MCF 10A (cell line): ENCODE measurements at regions not wholly inside any gene's neighbourhood (a gene's known extent, or its start where the extent isn't known, plus 50 kb on each side); places are given as distances from the start of the nearest gene placed in this dataset.

Source experiments
- BruUV-seq: library from RNA; stranded (reverse); fragments of 400-500 nt; replicated peaks from 2 replicates; lab custom pipeline; 2021; lab: Mats Ljungman, UMichigan
- CTCF ChIA-PET: fragments of 300-600 bp; sonication (Branson Sonifier 250); formaldehyde crosslinking; extraction: SDS; loops from one replicate; lab custom pipeline; 2021; ENCODE audit warnings: antibody characterized with exemption, inconsistent platforms; lab: Yijun Ruan, JAX
- POLR2A ChIA-PET: fragments of 300-600, 350-650 bp; sonication (Branson Sonifier 250); formaldehyde crosslinking; extraction: SDS; loops from one replicate; lab custom pipeline; 2020; ENCODE audit warnings: antibody characterized with exemption, inconsistent platforms; lab: Yijun Ruan, JAX
- DNase-seq: peaks from one replicate; pipeline ENCODE4 v3.0.0-alpha.2; 2018; ENCODE audit not compliant: unreplicated experiment
- H3K27ac Mint-ChIP-seq: one replicate; pipeline ENCODE4 v1.8.0; 2022; ENCODE audit warnings: mild to moderate bottlenecking, low read depth, mixed read lengths; ENCODE audit not compliant: unreplicated experiment
- H3K27me3 Mint-ChIP-seq: one replicate; pipeline ENCODE4 v1.8.0; 2022; ENCODE audit warnings: mixed read lengths; ENCODE audit not compliant: insufficient read depth, unreplicated experiment
- H3K36me3 Mint-ChIP-seq: one replicate; pipeline ENCODE4 v1.8.0; 2022; ENCODE audit warnings: mild to moderate bottlenecking, moderate library complexity, mixed read lengths; ENCODE audit not compliant: insufficient read depth, unreplicated experiment
- H3K4me1 Mint-ChIP-seq: one replicate; pipeline ENCODE4 v1.8.0; 2022; ENCODE audit warnings: mixed read lengths; ENCODE audit not compliant: insufficient read depth, unreplicated experiment
- H3K4me3 Mint-ChIP-seq: one replicate; pipeline ENCODE4 v1.8.0; 2022; ENCODE audit warnings: mild to moderate bottlenecking, moderate library complexity, mixed read lengths; ENCODE audit not compliant: unreplicated experiment
- H3K9me3 Mint-ChIP-seq: one replicate; pipeline ENCODE4 v1.8.0; 2022; ENCODE audit warnings: mixed read lengths; ENCODE audit not compliant: unreplicated experiment
- intact Hi-C: fragments of 100-400 bp; cut with micrococcal nuclease; formaldehyde crosslinking; loops from 2 replicates; pipeline ENCODE4 v1.14.1; 2022
- TF ChIP-seq, protein P1 (sequence below): fragments of 200-600 bp; IDR thresholded peaks from one replicate; pipeline ENCODE4 v1.8.0; 2022; ENCODE audit warnings: antibody characterized with exemption, mild to moderate bottlenecking; ENCODE audit not compliant: unreplicated experiment

DNA sequence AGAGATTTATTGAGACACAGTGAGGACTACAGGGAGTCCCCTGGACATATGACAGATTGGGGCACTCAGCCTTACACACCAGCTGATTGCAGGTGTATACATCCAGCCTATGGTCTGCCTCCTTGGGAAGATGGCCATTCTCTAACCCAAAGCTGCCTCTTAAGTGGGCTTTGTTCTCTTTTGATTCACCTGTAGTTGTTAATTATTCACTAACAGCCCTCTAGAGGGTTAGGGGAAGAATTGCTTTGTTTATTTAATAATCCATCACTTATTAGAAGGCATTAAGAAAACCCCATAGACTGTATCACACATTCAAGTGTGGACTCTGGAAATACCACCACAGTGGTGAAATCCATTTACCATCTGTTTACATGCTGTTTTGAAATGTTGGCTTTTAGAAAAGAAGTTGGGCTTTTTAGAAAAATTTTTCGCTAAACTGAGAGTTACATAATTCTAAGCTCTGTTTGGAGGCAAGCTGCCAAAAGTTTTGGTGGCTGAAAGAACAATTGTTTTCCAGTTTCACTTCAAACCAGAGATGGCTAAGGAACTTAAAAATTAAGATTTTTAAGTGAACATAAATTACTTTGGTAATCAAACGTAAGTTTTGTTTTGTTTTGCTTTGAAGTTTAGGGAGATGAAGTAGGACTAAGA is 379.1 kb downstream of the ADRA2A start:
- TF ChIP-seq, protein P1, sequence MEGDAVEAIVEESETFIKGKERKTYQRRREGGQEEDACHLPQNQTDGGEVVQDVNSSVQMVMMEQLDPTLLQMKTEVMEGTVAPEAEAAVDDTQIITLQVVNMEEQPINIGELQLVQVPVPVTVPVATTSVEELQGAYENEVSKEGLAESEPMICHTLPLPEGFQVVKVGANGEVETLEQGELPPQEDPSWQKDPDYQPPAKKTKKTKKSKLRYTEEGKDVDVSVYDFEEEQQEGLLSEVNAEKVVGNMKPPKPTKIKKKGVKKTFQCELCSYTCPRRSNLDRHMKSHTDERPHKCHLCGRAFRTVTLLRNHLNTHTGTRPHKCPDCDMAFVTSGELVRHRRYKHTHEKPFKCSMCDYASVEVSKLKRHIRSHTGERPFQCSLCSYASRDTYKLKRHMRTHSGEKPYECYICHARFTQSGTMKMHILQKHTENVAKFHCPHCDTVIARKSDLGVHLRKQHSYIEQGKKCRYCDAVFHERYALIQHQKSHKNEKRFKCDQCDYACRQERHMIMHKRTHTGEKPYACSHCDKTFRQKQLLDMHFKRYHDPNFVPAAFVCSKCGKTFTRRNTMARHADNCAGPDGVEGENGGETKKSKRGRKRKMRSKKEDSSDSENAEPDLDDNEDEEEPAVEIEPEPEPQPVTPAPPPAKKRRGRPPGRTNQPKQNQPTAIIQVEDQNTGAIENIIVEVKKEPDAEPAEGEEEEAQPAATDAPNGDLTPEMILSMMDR, result no peak
- DNase-seq, result no peak
- Mint-ChIP-seq H3K27me3 (no peaks in the 10 kb centered on the region), H3K4me3 (no peak overlapping the region), H3K36me3 (no peaks in the 10 kb centered on the region), H3K27ac (no peak overlapping the region), H3K9me3 (no peaks in the 10 kb centered on the region), H3K4me1 (no peaks in the 10 kb centered on the region)
- POLR2A ChIA-PET, result interaction anchor here (1.2 kb wide), 1 partner anchor 10 kb away, joined by 4 read pairs; no protein-coding TSS in a partner anchor
- intact Hi-C loops, result no loop called here
- no TSS peak for BruUV-seq
- CTCF ChIA-PET, result interaction anchor here (1.4 kb wide), 1 partner anchor 32 kb away, joined by 3 read pairs; no protein-coding TSS in a partner anchor

DNA sequence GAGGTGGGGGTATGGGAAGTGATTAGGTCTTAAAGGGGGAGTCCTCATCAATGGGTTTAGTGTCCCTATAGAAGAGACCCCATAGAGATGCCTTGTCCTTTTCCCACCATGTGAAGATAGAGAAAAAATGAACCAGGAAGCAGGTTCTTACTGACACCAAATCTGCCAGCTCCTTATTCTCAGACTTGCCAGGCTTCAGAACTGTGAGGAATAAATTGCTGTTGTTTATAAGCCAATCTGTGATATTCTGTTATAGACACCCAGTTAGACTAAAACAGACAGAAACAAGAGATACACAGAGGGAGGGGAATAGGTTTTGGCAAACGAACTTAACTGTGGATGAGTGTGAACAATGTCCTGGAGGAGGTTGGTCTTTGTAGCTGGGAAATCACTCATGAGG is 381.4 kb downstream of the ADRA2A start:
- Mint-ChIP-seq H3K27me3 (no peaks in the 10 kb centered on the region), H3K9me3 (no peaks in the 10 kb centered on the region), H3K4me3 (no peak overlapping the region), H3K36me3 (no peaks in the 10 kb centered on the region), H3K4me1 (no peaks in the 10 kb centered on the region), H3K27ac (no peak overlapping the region)
- CTCF ChIA-PET, result interaction anchor here (0.7 to 0.9 kb wide), 2 partner anchors 22 to 69 kb away, joined by 3 read pairs; no protein-coding TSS in a partner anchor
- DNase-seq, result no peak
- TF ChIP-seq, protein P1, result no peak
- no TSS peak for BruUV-seq
- intact Hi-C loops, result no loop called here
- POLR2A ChIA-PET, result interaction anchor here (0.6 to 1.5 kb wide), 2 partner anchors 19 to 53 kb away, joined by 3 to 6 read pairs; no protein-coding TSS in a partner anchor

DNA sequence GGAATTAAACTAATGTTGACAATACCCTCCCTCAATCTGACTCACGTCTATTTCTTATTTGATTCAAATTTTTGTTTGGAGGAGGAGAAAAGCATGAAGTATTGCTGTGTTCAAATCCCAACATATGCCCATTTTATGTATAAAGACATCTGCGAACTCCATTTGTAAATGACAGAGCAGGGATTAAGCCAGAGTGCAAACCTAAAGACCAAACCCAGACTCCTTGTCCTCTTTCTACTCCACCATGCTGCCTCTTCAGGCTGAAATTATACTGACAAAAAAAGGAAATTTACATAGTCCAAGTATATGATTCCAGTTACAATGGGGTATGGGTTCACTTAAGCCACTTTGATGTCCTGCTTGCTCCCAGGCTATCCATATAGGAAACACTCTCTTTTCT is 383.1 kb downstream of the ADRA2A start:
- CTCF ChIA-PET, result no interaction called here
- no peak for DNase-seq
- POLR2A ChIA-PET, result no interaction called here
- TF ChIP-seq, protein P1, result no peak
- Mint-ChIP-seq H3K9me3 (no peaks in the 10 kb centered on the region), H3K4me1 (no peaks in the 10 kb centered on the region), H3K36me3 (no peaks in the 10 kb centered on the region), H3K27ac (no peak overlapping the region), H3K4me3 (no peak overlapping the region), H3K27me3 (no peaks in the 10 kb centered on the region)
- intact Hi-C loops, result no loop called here
- no TSS peak for BruUV-seq

DNA sequence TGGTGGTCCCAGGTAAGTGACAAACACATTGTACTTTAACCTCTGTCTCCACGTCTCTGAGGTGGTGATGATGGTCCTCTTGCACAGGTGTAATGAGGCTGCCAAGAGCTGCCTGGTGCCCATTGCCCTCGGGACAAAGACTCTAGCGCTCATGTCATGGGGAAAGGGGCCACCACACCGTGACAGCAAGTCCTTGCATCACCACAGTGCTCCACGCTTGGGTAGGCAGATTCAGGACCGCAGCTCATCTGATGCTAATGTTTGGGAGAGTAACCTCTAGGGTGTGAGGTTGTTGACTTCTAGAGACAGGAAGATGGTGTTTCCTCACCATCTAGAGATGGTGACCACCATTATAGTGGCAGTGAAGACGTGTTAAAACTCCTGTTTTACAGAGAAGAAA is 395.6 kb downstream of the ADRA2A start:
- TF ChIP-seq, protein P1, result no peak
- Mint-ChIP-seq H3K27ac (no peak overlapping the region), H3K36me3 (peaks cover 7% of the 10 kb centered on the region), H3K4me1 (peaks cover 14% of the 10 kb centered on the region), H3K9me3 (no peaks in the 10 kb centered on the region), H3K27me3 (no peaks in the 10 kb centered on the region), H3K4me3 (no peak overlapping the region)
- CTCF ChIA-PET, result no interaction called here
- POLR2A ChIA-PET, result interaction anchor here (1.4 kb wide), 1 partner anchor 9 kb away, joined by 4 read pairs; no protein-coding TSS in a partner anchor
- no TSS peak for BruUV-seq
- no peak for DNase-seq
- intact Hi-C loops, result no loop called here
